Hepatocyte (in vitro differentiated cells): ENCODE measurements at regions not wholly inside any gene's neighbourhood (a gene's known extent, or its start where the extent isn't known, plus 50 kb on each side); places are given as distances from the start of the nearest gene placed in this dataset.

ENCODE experiments used
- DNase-seq: peaks from one replicate; pipeline ENCODE4 v3.0.0-alpha.2; 2016; ENCODE audit warnings: low spot score
- H2AFZ ChIP-seq: fragments of 200-600 bp; sonication (generic); 2 replicates; pipeline ENCODE4 v1.6.0; 2016; ENCODE audit warnings: antibody characterized with exemption, mild to moderate bottlenecking
- H3K27ac ChIP-seq: fragments of 200-600 bp; sonication (generic); 2 replicates; pipeline ENCODE4 v1.5.1; 2016; ENCODE audit warnings: mild to moderate bottlenecking
- H3K27me3 ChIP-seq: fragments of 200-600 bp; sonication (generic); 2 replicates; pipeline ENCODE4 v1.6.1; 2016
- H3K36me3 ChIP-seq: fragments of 200-600 bp; sonication (generic); replicated peaks from 2 replicates; pipeline ENCODE4 v1.5.1; 2016; ENCODE audit warnings: low read depth; ENCODE audit not compliant: insufficient read depth
- H3K4me1 ChIP-seq: fragments of 200-600 bp; sonication (generic); 2 replicates; pipeline ENCODE4 v1.5.1; 2016; ENCODE audit warnings: mild to moderate bottlenecking, moderate library complexity; ENCODE audit not compliant: insufficient read depth
- H3K4me2 ChIP-seq: fragments of 200-600 bp; sonication (generic); 2 replicates; pipeline ENCODE4 v1.6.0; 2016
- H3K4me3 ChIP-seq: fragments of 200-600 bp; sonication (generic); 2 replicates; pipeline ENCODE4 v1.5.1; 2016; ENCODE audit warnings: mild to moderate bottlenecking
- H3K79me2 ChIP-seq: fragments of 200-600 bp; sonication (generic); 2 replicates; pipeline ENCODE4 v1.6.0; 2017; ENCODE audit warnings: mild to moderate bottlenecking
- H3K9me2 ChIP-seq: fragments of 200-600 bp; sonication (generic); replicated peaks from 2 replicates; pipeline ENCODE4 v1.6.0; 2017; ENCODE audit warnings: mild to moderate bottlenecking; ENCODE audit not compliant: insufficient read depth
- H3K9me3 ChIP-seq: fragments of 200-600 bp; sonication (generic); 2 replicates; pipeline ENCODE4 v1.5.1; 2016; ENCODE audit warnings: low read depth, mild to moderate bottlenecking
- H4K20me1 ChIP-seq: fragments of 200-600 bp; sonication (generic); 2 replicates; pipeline ENCODE4 v1.6.0; 2016; ENCODE audit warnings: mild to moderate bottlenecking; ENCODE audit not compliant: insufficient read depth, poor library complexity, severe bottlenecking
- CTCF ChIP-seq: fragments of 200-600 bp; sonication (generic); IDR thresholded peaks from 2 replicates; pipeline ENCODE4 v1.5.1; 2016; ENCODE audit warnings: antibody characterized with exemption, mild to moderate bottlenecking; ENCODE audit not compliant: poor library complexity
- EZH2 ChIP-seq: fragments of 200-600 bp; sonication (generic); IDR thresholded peaks from 2 replicates; pipeline ENCODE4 v1.6.1; 2016; ENCODE audit warnings: antibody characterized with exemption, mild to moderate bottlenecking, borderline replicate concordance
- EZH2phosphoT487 ChIP-seq: fragments of 200-600 bp; sonication (generic); IDR thresholded peaks from one replicate; pipeline ENCODE4 v1.6.1; 2018; ENCODE audit warnings: antibody characterized with exemption, mild to moderate bottlenecking, low read depth, moderate library complexity; ENCODE audit not compliant: unreplicated experiment, severe bottlenecking
- WGBS: methylation state at CpG from one replicate; pipeline ENCODE4 v1.1.6; 2016; ENCODE audit warnings: low lambda C conversion rate; ENCODE audit errors: missing lambda C conversion rate; 5-methylcytosine and 5-hydroxymethylcytosine counted together

DNA sequence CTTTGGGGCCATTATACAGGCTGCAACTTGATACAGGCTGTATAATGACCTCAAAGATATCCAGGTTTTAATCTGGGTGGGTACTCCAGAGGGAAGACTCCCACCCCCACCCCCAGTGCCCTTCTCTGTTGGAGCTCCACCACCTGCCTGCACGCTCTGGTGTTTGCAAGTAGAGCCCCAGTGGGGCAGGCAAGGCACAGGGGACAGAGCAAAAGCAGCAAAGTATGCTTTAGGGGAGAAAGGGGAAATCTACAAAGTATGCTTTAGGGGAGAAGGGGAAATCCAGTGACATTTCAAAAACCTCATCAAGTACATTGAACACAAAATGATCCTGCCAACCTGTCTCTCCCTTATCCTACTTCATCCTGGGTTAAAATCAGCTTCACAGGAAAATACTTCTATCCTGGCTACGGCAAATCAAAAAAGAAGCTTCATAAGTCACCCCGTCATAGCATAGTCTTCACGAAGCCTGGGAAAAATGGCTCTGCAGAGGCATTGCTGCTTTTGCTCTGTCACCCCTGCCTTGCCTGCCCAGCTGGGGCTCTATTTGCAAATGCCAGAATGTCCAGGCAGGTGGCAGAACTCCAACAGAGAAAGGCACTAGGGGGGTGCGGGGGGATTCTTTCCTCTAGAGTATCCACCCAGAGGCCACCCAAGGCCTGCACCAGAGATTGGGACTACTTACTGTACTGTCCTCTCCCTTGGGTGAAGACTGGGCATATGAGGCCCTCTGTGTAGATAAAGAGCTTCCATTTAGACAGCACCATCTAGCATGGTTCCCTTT, 60.9 kb upstream of the ATP11B start:
- H3K36me3 ChIP-seq = no peaks in the 10 kb centered on the region
- TF ChIP-seq CTCF = no peak
- TF ChIP-seq EZH2phosphoT487 = no peak
- no peak for TF ChIP-seq EZH2
- no peaks in the 10 kb centered on the region for H3K4me1 ChIP-seq
- H4K20me1 ChIP-seq = no peaks in the 10 kb centered on the region
- H3K9me2 ChIP-seq = no peaks in the 10 kb centered on the region
- H2AFZ ChIP-seq = no peak overlapping the region
- H3K9me3 ChIP-seq = no peaks in the 10 kb centered on the region
- no peaks in the 10 kb centered on the region for H3K79me2 ChIP-seq
- H3K4me2 ChIP-seq = no peak overlapping the region
- H3K4me3 ChIP-seq = no peak overlapping the region
- H3K27ac ChIP-seq = no peak overlapping the region
- DNase-seq = no peak
- no peaks in the 10 kb centered on the region for H3K27me3 ChIP-seq
- WGBS = 96% methylated on average over 5 of the region's 5 CpGs

DNA sequence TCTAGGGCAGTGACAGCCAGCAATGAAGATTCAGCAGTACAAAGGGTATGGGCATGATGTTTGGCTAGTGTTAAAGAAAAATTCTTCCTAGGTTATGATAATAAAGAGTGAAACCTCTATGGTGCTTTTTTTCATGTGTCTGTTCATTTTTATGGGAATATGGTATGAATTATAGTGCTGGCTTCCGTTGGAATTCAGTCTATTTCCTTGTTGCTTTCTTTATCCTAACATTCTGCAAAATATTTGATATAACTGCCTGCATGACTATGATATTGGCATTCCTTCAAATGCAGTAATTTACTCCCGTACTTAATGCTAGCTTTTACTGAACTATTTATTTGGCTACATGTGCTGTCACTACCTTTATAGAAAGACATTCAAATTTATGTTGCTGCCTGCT, 57.6 kb upstream of the ATP11B start:
- Histone ChIP-seq H4K20me1 (no peaks in the 10 kb centered on the region), H3K36me3 (no peaks in the 10 kb centered on the region), H3K27me3 (no peaks in the 10 kb centered on the region), H3K9me3 (no peaks in the 10 kb centered on the region), H3K27ac (no peak overlapping the region), H2AFZ (no peak overlapping the region), H3K79me2 (no peaks in the 10 kb centered on the region), H3K4me1 (peaks cover 12% of the 10 kb centered on the region), H3K9me2 (no peaks in the 10 kb centered on the region), H3K4me2 (no peak overlapping the region), H3K4me3 (no peak overlapping the region)
- TF ChIP-seq EZH2phosphoT487 (no peak), EZH2 (no peak), CTCF (no peak)
- WGBS = 43% methylated on average over 2 of the region's 2 CpGs
- no peak for DNase-seq

DNA sequence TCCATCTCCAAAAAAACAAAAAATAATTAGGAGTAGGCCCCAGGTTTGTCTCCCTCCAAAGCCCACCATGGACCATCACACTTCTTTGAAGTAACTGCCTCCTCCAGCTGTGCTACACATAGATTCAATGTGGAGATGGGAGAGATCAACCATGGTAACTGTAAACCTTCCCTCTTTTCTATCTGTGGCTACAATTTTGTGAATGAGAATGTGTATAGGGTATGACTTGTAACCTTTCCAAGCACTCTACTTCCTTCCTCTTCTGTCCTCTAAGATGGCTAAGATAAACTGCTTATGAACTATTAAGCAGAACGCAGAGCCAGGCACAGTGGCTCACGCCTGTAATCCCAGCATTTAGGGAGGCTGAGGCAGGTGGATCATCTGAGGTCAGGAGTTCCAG, 55.5 kb upstream of the ATP11B start:
- Histone ChIP-seq H3K4me1 (peaks cover 12% of the 10 kb centered on the region), H3K27ac (no peak overlapping the region), H3K4me2 (no peak overlapping the region), H3K4me3 (no peak overlapping the region), H2AFZ (no peak overlapping the region), H3K9me3 (no peaks in the 10 kb centered on the region), H4K20me1 (no peaks in the 10 kb centered on the region), H3K36me3 (no peaks in the 10 kb centered on the region), H3K79me2 (no peaks in the 10 kb centered on the region), H3K9me2 (no peaks in the 10 kb centered on the region), H3K27me3 (no peaks in the 10 kb centered on the region)
- 98% methylated on average over 2 of the region's 2 CpGs for WGBS
- no peak for DNase-seq
- TF ChIP-seq EZH2 = no peak
- TF ChIP-seq EZH2phosphoT487 = no peak
- TF ChIP-seq CTCF = no peak
